SK-N-SH treated with all-trans-retinoic acid at 6 μM for 48 hours (cell line): ENCODE measurements at regions not wholly inside any gene's neighbourhood (a gene's known extent, or its start where the extent isn't known, plus 50 kb on each side); places are given as distances from the start of the nearest gene placed in this dataset.

ENCODE experiments used
- ARNTL ChIP-seq: fragments of 450-650 bp; formaldehyde crosslinking; IDR thresholded peaks from 2 replicates; pipeline ENCODE4 v1.5.0; 2020; ENCODE audit warnings: low read depth, mild to moderate bottlenecking, moderate library complexity, borderline replicate concordance
- BACH2 ChIP-seq: fragments of 250-450 bp; sonication (Bioruptor Pico); IDR thresholded peaks from 2 replicates; pipeline ENCODE4 v1.9.0; 2021; ENCODE audit warnings: mild to moderate bottlenecking, borderline replicate concordance
- GLIS3 ChIP-seq: fragments of 250-450 bp; sonication (Bioruptor Pico); IDR thresholded peaks from 2 replicates; pipeline ENCODE4 v1.5.0; 2020; ENCODE audit warnings: mild to moderate bottlenecking, moderate library complexity
- ISL1 ChIP-seq: fragments of 250-450 bp; sonication (Bioruptor Pico); IDR thresholded peaks from 2 replicates; pipeline ENCODE4 v2.1.2; 2022; ENCODE audit warnings: mild to moderate bottlenecking, moderate library complexity
- OSR1 ChIP-seq: fragments of 250-450 bp; sonication (Bioruptor Pico); IDR thresholded peaks from 2 replicates; pipeline ENCODE4 v1.8.0; 2022; ENCODE audit warnings: moderate library complexity, mild to moderate bottlenecking, inconsistent platforms
- PATZ1 ChIP-seq: fragments of 250-450 bp; sonication (Bioruptor Pico); IDR thresholded peaks from 2 replicates; pipeline ENCODE4 v1.8.0; 2020; ENCODE audit warnings: mild to moderate bottlenecking, moderate library complexity, borderline replicate concordance
- SNAI2 ChIP-seq: fragments of 250-450 bp; sonication (Bioruptor Pico); IDR thresholded peaks from 2 replicates; pipeline ENCODE4 v1.5.0; 2020; ENCODE audit warnings: mild to moderate bottlenecking, moderate library complexity
- TOX ChIP-seq: fragments of 250-450 bp; sonication (Bioruptor Pico); IDR thresholded peaks from 2 replicates; pipeline ENCODE4 v1.8.0; 2021; ENCODE audit warnings: mild to moderate bottlenecking, moderate library complexity, borderline replicate concordance
- ZFP3 ChIP-seq: fragments of 250-450 bp; sonication (Bioruptor Pico); IDR thresholded peaks from 2 replicates; pipeline ENCODE4 v1.5.0; 2020; ENCODE audit warnings: mild to moderate bottlenecking, moderate library complexity
- ZFP30 ChIP-seq: fragments of 450-650 bp; formaldehyde crosslinking; IDR thresholded peaks from 2 replicates; pipeline ENCODE4 v1.5.0; 2022; ENCODE audit warnings: mild to moderate bottlenecking, moderate library complexity
- ZNF70 ChIP-seq: fragments of 450-650 bp; formaldehyde crosslinking; IDR thresholded peaks from 2 replicates; pipeline ENCODE4 v1.5.0; 2020; ENCODE audit warnings: mild to moderate bottlenecking, moderate library complexity
- ZNF8 ChIP-seq: fragments of 450-650 bp; formaldehyde crosslinking; IDR thresholded peaks from 2 replicates; pipeline ENCODE4 v1.5.0; 2020; ENCODE audit warnings: mild to moderate bottlenecking, moderate library complexity

- TF ChIP-seq GLIS3: no peak
- no peak for TF ChIP-seq PATZ1 (CRISPR knock-in tag)
- TF ChIP-seq ARNTL (CRISPR knock-in tag): no peak
- no peak for TF ChIP-seq TOX
- TF ChIP-seq ZFP30 (CRISPR knock-in tag): no peak
- no peak for TF ChIP-seq SNAI2
- no peak for TF ChIP-seq ZFP3
- TF ChIP-seq ZNF70: no peak
- TF ChIP-seq BACH2 (CRISPR knock-in tag): no peak
- TF ChIP-seq ZNF8: no peak
- TF ChIP-seq ISL1 (CRISPR knock-in tag): no peak
- TF ChIP-seq OSR1 (CRISPR knock-in tag): no peak
Observed at GRCh38 chr4:164313853-164314252, 440.1 kb upstream of the SMIM31 start.
